Karpas-422 (cell line): ENCODE measurements at regions not wholly inside any gene's neighbourhood (a gene's known extent, or its start where the extent isn't known, plus 50 kb on each side); places are given as distances from the start of the nearest gene placed in this dataset.

Experiments used
- DNase-seq: peaks from one replicate; pipeline ENCODE4 v3.0.0-alpha.2; 2015
- H2AFZ ChIP-seq: fragments of 200-600 bp; sonication (generic); 2 replicates; pipeline ENCODE4 v1.6.1; 2014; ENCODE audit warnings: antibody characterized with exemption, low read length, mixed read lengths
- H3K27ac ChIP-seq: fragments of 200-600 bp; sonication (generic); 2 replicates; pipeline ENCODE4 v1.5.1; 2014; ENCODE audit warnings: mild to moderate bottlenecking, low read length, moderate library complexity
- H3K27me3 ChIP-seq: fragments of 200-600 bp; sonication (generic); 2 replicates; pipeline ENCODE4 v1.6.1; 2014; ENCODE audit warnings: low read length, mixed read lengths
- H3K36me3 ChIP-seq: fragments of 200-600 bp; sonication (generic); 2 replicates; pipeline ENCODE4 v1.6.1; 2014; ENCODE audit warnings: low read length, mixed read lengths; ENCODE audit not compliant: insufficient read depth
- H3K4me1 ChIP-seq: fragments of 200-600 bp; sonication (generic); 2 replicates; pipeline ENCODE4 v1.6.1; 2014; ENCODE audit warnings: mild to moderate bottlenecking, low read length, mixed read lengths
- H3K4me2 ChIP-seq: fragments of 200-600 bp; sonication (generic); 2 replicates; pipeline ENCODE4 v1.6.1; 2014; ENCODE audit warnings: low read length, low read depth, mild to moderate bottlenecking; ENCODE audit not compliant: poor library complexity, severe bottlenecking
- H3K4me3 ChIP-seq: fragments of 200-600 bp; sonication (generic); 2 replicates; pipeline ENCODE4 v1.5.1; 2014; ENCODE audit warnings: mild to moderate bottlenecking, antibody characterized with exemption, low read length, mixed read lengths
- H3K79me2 ChIP-seq: fragments of 200-600 bp; sonication (generic); 2 replicates; pipeline ENCODE4 v1.6.1; 2014; ENCODE audit warnings: mild to moderate bottlenecking, low read length, mixed read lengths
- H3K9ac ChIP-seq: fragments of 200-600 bp; sonication (generic); 2 replicates; pipeline ENCODE4 v1.6.0; 2014; ENCODE audit warnings: low read length
- H3K9me2 ChIP-seq: fragments of 200-600 bp; sonication (generic), shearing (Covaris generic); replicated peaks from 2 replicates; pipeline ENCODE4 v1.6.0; 2014; ENCODE audit warnings: mild to moderate bottlenecking, low read length, moderate library complexity; ENCODE audit not compliant: insufficient read depth
- H3K9me3 ChIP-seq: fragments of 300-700, 200-600 bp; sonication (generic); 2 replicates; pipeline ENCODE4 v1.6.1; 2014; ENCODE audit warnings: low read length, mixed read lengths
- H4K20me1 ChIP-seq: fragments of 200-600 bp; sonication (generic); 2 replicates; pipeline ENCODE4 v1.6.1; 2014; ENCODE audit warnings: mild to moderate bottlenecking, antibody characterized with exemption, low read length, low read depth; ENCODE audit not compliant: insufficient read depth

DNA sequence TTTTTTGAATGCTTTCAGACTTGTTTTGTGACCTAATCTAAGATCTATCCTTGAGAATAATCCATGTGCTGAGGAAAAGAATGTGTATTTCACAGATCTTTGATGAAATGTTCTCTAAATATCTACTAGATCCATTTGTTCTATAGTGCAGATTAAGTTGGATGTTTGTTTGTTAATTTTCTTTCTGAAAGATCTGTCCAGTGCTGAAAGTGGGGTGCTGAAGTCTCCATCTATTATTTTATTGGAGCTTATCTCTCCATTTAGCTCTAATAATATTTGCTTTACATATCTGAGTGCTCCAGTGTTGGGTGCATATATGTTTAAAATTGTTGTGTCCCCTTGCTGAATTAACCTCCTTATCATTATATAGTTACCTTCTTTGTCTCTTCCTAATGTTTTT is 303.6 kb downstream of the HTR1B start:
- H3K4me3 ChIP-seq, result no peak overlapping the region
- H3K9me3 ChIP-seq, result peaks cover 8% of the 10 kb centered on the region; the same call in 1 of the 2 replicates
- no peak for DNase-seq
- H3K36me3 ChIP-seq, result no peaks in the 10 kb centered on the region
- no peaks in the 10 kb centered on the region for H3K27me3 ChIP-seq
- no peaks in the 10 kb centered on the region for H3K9me2 ChIP-seq
- H4K20me1 ChIP-seq, result no peaks in the 10 kb centered on the region
- no peak overlapping the region for H3K4me2 ChIP-seq
- no peak overlapping the region for H3K27ac ChIP-seq
- no peak overlapping the region for H3K9ac ChIP-seq
- H3K4me1 ChIP-seq, result no peaks in the 10 kb centered on the region
- no peak overlapping the region for H2AFZ ChIP-seq
- H3K79me2 ChIP-seq, result no peaks in the 10 kb centered on the region

DNA sequence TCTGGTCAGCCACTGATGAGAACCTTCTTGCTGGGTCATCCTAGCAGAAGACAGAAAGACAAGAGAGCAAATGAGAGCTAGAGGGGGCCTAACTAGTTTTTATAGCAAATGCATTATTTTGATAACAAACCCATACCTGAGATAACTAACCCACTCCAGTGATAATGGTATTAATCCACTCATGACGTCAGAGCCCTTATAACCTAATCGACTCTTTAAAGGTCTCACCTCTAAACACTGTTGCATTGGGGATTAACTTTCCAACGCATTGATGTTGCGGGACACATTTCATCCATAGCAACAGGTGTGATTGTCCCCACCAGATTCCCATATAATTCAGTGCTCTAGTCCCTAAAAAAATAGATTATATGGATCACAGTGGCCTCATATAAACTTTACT is 312.1 kb downstream of the HTR1B start:
- no peak for DNase-seq
- Histone ChIP-seq H3K27me3 (no peaks in the 10 kb centered on the region), H3K36me3 (no peaks in the 10 kb centered on the region), H3K79me2 (no peaks in the 10 kb centered on the region), H2AFZ (no peak overlapping the region), H4K20me1 (no peaks in the 10 kb centered on the region), H3K9me2 (no peaks in the 10 kb centered on the region), H3K27ac (no peak overlapping the region), H3K4me1 (no peaks in the 10 kb centered on the region), H3K9ac (no peak overlapping the region), H3K4me3 (no peak overlapping the region), H3K9me3 (peaks cover 22% of the 10 kb centered on the region), H3K4me2 (no peak overlapping the region)

- Histone ChIP-seq H3K4me1 (no peaks in the 10 kb centered on the region), H3K9me2 (no peaks in the 10 kb centered on the region), H3K9ac (no peak overlapping the region), H2AFZ (no peak overlapping the region), H3K9me3 (peaks cover 23% of the 10 kb centered on the region), H3K79me2 (no peaks in the 10 kb centered on the region), H3K4me2 (no peak overlapping the region), H3K4me3 (no peak overlapping the region), H4K20me1 (no peaks in the 10 kb centered on the region), H3K27me3 (no peaks in the 10 kb centered on the region), H3K27ac (no peak overlapping the region), H3K36me3 (no peaks in the 10 kb centered on the region)
- DNase-seq, result no peak
Observed at GRCh38 chr6:77150736-77151135, 312.6 kb downstream of the HTR1B start.

GRCh38 chr6:77145244-77145643 is 318.0 kb downstream of the HTR1B start:
- no peaks in the 10 kb centered on the region for H3K36me3 ChIP-seq
- H2AFZ ChIP-seq, result no peak overlapping the region
- no peaks in the 10 kb centered on the region for H4K20me1 ChIP-seq
- H3K27ac ChIP-seq, result no peak overlapping the region
- no peak for DNase-seq
- no peaks in the 10 kb centered on the region for H3K9me2 ChIP-seq
- no peak overlapping the region for H3K4me2 ChIP-seq
- no peaks in the 10 kb centered on the region for H3K27me3 ChIP-seq
- no peaks in the 10 kb centered on the region for H3K4me1 ChIP-seq
- H3K4me3 ChIP-seq, result no peak overlapping the region
- H3K9me3 ChIP-seq, result peaks cover 26% of the 10 kb centered on the region
- no peak overlapping the region for H3K9ac ChIP-seq
- H3K79me2 ChIP-seq, result no peaks in the 10 kb centered on the region

DNA sequence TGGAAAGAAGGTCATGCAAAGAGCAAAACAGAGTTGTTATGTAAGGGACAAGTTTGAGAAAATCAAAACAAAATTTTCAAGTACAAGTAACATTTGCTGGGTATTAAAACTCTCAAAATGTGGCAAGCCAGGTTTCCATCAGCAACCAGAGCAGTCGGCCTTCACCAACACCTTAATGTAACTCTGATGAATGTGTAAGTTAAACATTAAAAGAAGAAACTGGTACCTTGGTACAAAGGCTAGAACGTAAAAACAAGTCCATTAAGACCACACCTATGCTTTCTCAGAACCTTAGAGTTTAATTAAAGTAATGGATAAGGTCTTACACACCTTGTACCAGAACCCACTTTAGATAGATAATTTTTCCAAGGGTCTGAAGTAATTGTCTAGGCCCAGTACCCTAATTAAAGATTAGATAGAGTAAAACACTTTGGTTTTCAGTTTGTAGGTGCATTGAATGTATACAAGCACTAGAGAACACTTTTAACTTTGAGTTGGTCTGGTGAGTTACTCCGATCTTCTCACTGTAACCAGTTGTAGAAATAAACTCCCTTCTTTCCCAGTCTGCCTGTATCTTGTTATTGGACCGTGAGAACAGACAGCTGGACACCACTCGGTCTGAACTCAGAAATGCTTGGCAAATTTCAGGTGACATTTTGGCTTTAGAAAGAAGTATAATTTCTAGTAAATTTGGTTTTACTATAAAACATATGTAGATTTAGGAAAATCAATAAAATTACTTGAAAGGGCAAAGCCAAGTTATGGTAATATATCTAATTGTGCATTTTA is 319.4 kb downstream of the HTR1B start:
- no peak overlapping the region for H3K4me2 ChIP-seq
- no peaks in the 10 kb centered on the region for H3K36me3 ChIP-seq

GRCh38 chr6:77136086-77136485 is 327.2 kb downstream of the HTR1B start:
- no peak overlapping the region for H3K9ac ChIP-seq
- H3K4me3 ChIP-seq, result no peak overlapping the region
- peaks cover 8% of the 10 kb centered on the region for H3K9me3 ChIP-seq
- no peak for DNase-seq
- no peaks in the 10 kb centered on the region for H3K4me1 ChIP-seq
- H3K36me3 ChIP-seq, result no peaks in the 10 kb centered on the region
- H2AFZ ChIP-seq, result no peak overlapping the region
- H3K79me2 ChIP-seq, result no peaks in the 10 kb centered on the region
- no peaks in the 10 kb centered on the region for H3K27me3 ChIP-seq
- no peak overlapping the region for H3K27ac ChIP-seq
- H3K4me2 ChIP-seq, result no peak overlapping the region
- H4K20me1 ChIP-seq, result no peaks in the 10 kb centered on the region
- no peaks in the 10 kb centered on the region for H3K9me2 ChIP-seq

More for the DNA sequence above, 319.4 kb downstream of the HTR1B start:
- Histone ChIP-seq H4K20me1 (no peaks in the 10 kb centered on the region), H3K27ac (no peak overlapping the region), H3K4me1 (no peaks in the 10 kb centered on the region), H3K9me3 (peaks cover 24% of the 10 kb centered on the region), H3K9me2 (no peaks in the 10 kb centered on the region), H3K79me2 (no peaks in the 10 kb centered on the region), H3K4me3 (no peak overlapping the region), H2AFZ (no peak overlapping the region), H3K9ac (no peak overlapping the region), H3K27me3 (no peaks in the 10 kb centered on the region)
- DNase-seq, result no peak

- DNase-seq, result no peak
- H3K9me2 ChIP-seq, result no peaks in the 10 kb centered on the region
- H4K20me1 ChIP-seq, result no peaks in the 10 kb centered on the region
- H3K9ac ChIP-seq, result no peak overlapping the region
- no peak overlapping the region for H3K4me2 ChIP-seq
- H3K4me1 ChIP-seq, result no peaks in the 10 kb centered on the region
- no peak overlapping the region for H3K27ac ChIP-seq
- no peaks in the 10 kb centered on the region for H3K79me2 ChIP-seq
- H3K9me3 ChIP-seq, result peaks cover 3% of the 10 kb centered on the region
- no peaks in the 10 kb centered on the region for H3K36me3 ChIP-seq
- H3K4me3 ChIP-seq, result no peak overlapping the region
- H2AFZ ChIP-seq, result no peak overlapping the region
- H3K27me3 ChIP-seq, result no peaks in the 10 kb centered on the region
Observed at GRCh38 chr6:77133031-77133430, 330.3 kb downstream of the HTR1B start.

GRCh38 chr6:77131426-77131825 is 331.9 kb downstream of the HTR1B start:
- Histone ChIP-seq H3K4me1 (no peaks in the 10 kb centered on the region), H2AFZ (no peak overlapping the region), H3K4me2 (no peak overlapping the region), H3K27me3 (no peaks in the 10 kb centered on the region), H4K20me1 (no peaks in the 10 kb centered on the region), H3K27ac (no peak overlapping the region), H3K9me3 (peaks cover 3% of the 10 kb centered on the region), H3K9me2 (no peaks in the 10 kb centered on the region), H3K4me3 (no peak overlapping the region), H3K79me2 (no peaks in the 10 kb centered on the region), H3K9ac (no peak overlapping the region), H3K36me3 (no peaks in the 10 kb centered on the region)
- no peak for DNase-seq
